NCI-H146 treated with DMSO at 0.1 percent for 48 hours (cell line): ENCODE measurements at regions not wholly inside any gene's neighbourhood (a gene's known extent, or its start where the extent isn't known, plus 50 kb on each side); places are given as distances from the start of the nearest gene placed in this dataset.

ENCODE experiments used
- DNase-seq: peaks from one replicate; lab custom pipeline; 2025; ENCODE audit not compliant: unreplicated experiment; lab: John Stamatoyannopoulos, UW

DNA sequence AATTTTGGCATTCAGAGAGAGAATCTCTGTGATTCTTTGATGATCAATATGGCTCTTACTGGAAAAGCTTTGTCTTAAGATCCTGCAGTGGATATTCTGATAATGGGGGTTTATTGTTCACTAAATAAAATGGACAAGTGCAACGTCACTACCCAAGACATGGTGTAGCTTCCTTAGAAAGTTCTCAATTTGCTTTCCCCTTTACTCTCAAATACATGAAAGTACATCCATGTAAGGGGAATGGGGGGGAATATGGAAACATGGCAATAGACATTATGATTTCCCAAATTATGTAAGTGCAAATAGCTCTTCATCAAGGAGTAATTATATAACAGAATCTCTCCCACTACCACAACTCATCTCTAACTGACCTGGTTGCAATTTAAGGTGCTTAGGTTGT, 126.3 kb upstream of the DPYD start:
- DNase-seq, result no peak

DNA sequence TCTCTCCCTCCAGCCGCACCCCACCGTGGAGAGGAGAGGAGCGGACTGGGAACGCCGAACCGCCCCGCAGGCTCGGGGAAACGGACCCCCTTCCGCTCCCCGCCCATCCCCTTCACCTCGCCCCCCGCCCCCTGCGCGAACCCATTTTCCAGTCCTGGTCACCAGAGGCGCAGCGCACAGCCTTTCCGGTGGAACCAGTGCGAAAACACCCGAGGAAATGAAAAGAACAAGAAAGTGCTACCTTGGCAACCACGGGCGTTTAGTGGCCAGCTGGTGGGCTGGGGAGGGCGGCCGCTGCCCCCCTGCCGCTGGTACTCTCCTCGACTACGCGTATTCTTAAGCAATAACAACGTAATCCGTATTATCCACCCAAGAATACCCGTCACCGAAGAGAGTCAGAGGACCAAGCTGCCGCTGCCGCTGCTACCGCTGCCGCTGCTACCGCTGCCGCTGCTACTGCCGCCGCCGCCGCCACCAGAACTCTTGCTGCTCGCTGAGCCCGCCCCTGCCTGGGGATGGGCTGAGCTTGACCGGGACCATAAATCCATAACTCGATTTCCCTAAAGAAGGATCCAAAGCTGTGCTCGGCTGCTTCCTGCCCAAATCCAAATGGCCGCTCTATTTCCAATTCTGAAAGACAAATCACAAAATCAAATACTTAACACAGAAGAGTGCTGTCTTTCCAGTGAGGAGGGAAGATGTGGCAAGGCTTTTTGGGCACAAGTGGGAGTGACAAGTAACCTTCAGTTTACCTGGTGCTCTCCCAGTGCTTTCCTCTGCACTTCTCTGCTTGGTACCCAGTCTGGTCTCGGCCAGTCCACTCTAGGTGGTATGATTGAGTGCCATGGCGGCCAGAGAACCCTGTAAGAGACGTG, 125.2 kb upstream of the DPYD start:
- DNase-seq, result no peak

DNA sequence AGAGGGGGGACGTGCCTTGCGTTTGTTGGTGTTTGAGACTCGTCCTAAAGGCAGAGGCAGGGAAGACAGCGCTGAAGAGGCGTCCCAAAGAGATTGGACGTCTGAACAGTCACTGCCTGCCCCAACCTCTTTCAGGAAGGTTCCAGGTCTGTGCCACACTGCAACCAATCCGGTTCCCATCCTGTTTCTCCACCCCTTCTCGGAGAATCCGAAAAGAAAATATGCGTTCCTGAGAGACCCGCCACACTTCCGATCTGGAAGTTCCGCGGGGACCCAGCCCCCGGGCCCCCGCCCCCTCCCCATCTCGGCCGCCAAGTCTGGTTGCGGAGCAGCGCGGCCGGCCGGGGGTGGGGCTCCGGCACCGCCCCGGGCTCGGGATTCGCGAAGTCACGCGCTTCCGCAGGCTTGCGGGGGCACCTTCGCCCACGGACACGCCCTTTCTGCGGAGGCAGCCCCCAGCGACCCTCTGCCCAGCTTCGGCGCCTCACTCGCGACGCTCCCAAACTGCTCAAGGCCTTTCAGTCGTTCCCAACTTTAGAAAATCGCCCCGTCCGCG, 124.5 kb upstream of the DPYD start:
- no peak for DNase-seq

DNA sequence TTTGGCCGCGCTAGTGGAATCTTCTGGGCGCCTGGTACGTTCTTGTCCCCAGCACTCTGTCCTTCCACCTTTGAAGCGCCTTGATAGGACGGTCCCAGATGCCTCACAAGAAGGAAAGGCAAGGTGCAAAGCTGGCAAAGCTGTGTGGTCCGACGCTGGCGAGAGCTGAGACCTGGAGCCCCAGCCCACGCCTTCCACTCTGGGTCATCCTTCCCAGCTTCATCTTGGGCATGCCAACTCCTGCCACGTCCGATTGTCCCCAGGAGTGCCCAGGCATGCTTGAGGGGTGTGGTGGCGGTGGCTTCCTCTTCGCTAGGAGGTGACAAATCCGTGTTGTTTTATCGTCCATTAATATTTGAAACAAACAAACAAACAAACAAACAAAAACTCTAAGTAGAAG, 123.9 kb upstream of the DPYD start:
- DNase-seq, result no peak

DNA sequence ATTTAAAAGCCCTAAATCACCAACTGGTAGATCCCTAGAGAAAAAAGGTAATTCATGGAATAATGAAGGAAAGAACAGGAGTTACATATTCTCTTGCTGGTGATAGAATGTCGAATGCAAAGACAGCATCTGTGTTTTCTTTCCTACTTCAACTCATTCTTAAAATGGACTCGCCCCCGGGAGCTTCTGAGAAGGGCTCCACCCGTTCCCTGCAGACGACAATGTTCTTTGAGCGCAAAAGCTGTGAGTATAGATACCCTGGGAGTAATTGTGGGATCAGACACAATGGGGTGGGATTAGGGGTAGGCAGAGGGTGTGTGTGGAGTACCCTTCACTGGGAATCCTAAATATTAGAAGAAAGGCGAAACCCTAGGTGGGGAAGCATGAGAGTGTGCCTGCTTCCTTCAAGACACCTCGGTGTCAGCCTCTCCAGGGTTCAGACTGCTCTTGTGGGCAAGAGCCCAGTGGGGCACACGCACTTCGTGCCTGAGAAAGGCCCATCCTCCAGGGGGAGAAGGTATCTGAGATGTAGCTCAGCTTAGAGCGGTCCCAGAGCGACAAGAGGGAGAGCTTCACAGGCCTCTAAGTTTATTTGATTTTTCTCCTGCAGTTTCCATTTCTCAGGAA, 123.3 kb upstream of the DPYD start:
- no peak for DNase-seq

DNA sequence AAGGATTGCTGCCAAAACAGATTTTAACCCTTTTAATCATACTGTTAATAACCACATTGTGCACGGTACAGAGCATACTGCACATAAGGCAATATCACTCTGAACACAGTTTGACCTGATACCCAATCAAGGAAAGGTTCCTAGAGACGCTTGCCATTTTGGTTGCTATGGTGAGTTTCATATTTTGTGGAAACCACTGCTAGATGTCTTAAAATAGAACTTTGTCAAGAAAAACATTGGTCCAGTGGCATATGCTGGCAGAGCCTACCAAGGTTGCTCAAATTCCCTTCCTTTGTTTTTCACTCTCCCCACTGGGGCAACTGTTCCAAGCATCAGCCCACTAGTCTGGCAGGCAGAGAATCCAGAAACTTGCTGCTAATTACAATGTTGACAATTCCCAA, 114.8 kb upstream of the DPYD start:
- DNase-seq, result no peak

DNA sequence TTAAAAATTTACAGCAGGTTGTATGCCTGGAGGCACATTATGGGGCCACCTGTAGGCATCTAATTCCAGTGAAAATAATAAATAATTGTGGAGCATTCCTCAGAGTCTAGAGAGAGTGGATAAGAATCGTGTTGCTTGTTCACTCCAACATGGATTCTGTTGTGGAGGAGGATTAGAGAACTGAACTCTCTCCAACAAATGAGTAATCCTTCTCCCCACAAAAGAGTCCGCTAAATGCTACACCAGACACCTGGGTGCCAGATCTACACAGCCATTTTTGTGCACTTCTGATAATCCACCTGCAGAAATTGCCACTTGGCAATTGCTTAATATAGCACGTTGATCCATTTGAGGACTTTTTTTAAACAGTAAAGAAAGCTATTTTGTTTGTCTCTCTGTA, 113.7 kb upstream of the DPYD start:
- no peak for DNase-seq

DNA sequence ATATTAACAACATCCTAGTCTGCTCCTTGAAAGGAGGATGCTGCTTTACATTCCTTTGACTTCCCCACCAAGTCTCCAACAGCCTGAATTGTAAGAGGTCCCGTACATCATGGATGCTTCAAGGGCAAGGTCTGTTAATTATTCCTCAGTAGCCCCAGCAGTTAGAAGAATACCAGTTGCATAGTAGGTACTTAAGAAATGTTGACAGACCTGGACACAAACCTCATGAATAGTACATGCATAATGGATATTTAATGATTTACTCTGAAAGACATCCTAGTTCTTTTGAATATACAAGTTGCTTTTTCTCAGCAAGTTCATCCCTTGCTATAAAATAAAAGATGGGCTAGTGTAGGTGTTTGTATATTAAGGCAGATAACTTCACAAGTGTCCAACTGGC, 112.1 kb upstream of the DPYD start:
- no peak for DNase-seq

DNA sequence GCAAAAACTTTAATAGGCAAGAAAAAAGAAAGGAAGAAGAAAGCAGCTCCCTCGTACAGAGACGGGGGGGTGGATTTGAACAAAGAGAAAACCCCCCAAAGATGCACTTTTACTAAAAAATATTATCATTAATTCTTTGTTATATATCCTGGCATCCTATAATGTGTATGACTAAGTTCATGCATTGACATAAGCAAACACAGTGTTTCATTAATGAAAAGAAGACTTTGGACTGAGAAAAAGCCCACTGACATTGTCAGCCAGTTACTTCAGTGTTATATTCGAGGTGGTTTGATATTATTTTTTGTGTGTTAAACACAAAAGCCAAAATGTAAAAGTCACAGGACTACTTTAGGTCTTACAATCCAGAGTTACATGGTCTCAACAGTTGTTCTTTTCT, 110.1 kb upstream of the DPYD start:
- no peak for DNase-seq

DNA sequence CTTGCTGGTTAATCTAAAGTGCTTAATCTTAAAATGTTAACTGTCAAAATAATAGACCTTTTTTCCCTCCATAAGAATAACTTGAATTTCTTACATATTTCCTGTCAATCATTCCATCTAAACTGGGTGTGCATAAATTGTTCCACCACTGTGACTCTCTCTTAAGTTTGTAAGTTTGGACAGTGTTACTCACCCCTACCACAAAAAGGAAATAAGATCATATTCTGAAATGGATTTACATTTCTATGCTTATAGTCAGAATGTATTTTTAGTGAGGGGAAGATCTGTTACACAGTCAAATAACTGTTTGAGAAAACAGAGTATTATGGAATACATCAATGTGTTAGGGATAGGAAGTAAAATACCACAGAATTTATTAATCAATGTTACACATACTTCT, 109.6 kb upstream of the DPYD start:
- no peak for DNase-seq

DNA sequence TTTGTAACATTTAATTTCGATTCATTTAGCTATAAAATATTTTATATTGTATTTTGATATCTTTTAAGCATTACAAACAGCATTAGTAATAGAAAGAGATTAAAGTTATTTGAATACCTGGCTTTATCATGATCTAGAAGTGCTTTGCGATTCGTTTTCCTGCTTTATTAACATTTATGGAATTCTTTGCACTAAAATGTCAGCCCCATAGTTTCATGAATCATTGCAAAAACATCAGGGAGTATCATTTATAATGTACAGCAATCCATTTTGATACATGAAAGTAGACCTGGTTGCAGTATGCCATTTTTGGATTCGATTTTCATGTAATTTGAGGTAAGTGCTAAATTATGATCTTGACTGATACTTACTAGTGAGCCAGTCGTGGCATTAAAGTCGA, 108.0 kb upstream of the DPYD start:
- no peak for DNase-seq

DNA sequence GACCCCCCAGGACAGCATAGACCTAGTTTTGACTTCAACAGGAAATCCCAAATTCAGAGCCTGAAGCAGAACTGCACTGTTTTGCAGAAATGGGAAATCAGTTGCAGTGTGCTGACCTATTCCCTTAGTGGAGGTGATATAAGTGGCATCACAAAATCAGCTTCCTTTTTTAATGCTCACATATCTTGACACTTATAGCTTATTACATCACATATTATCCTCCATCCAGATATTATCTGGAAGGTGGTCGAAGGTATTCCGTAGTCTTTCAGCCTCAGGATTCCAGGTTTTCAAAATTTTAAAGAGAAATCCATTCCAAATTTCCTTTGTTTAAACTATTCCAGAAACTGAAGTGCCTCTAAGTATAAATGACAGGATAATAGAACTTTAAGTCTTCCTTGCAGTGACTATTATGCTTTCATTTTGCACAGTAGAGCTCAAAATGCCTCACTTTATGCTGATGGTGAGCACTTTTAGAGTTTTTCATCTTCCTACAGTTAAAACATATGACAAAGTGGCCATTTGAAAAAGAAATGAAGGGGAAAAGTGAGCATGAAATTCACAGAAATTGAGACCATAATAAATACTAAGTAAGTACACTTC, 106.4 kb upstream of the DPYD start:
- DNase-seq, result no peak

DNA sequence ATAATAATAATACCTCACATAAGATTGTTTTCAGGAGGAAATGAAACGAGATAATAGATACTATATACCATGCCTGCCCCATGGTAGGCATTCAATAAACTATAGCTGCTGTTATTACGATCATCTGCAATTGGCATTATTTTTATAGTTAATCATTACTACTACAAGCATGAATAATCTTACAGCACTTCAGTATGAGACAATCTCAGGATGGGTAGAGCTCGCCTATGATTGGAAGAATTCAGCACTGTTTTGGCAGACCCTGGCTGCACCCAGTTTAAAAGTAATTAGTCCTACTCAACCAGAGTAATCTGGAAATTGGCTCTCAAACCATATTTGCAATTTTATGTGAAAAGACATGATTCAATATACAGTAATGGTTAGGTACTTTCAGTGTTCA, 105.0 kb upstream of the DPYD start:
- no peak for DNase-seq

DNA sequence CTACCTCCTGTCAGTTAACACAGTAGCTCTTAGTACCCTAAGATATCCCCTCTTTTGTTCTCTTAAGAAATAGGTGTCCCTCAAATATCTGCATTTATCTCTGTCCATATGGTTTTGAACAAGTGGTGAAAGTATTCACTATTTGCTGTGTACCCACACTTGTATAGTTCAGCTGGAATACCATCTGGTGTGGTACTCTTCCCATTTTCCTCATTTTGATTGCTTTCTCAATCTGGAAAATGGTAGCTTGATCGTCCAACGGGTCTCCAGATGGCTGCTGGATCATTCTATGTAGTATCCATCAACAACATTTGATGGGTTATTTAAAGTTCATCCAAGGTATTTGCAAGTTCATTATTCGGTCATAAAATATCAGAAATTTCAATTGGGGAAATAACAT, 100.3 kb upstream of the DPYD start:
- DNase-seq, result no peak

DNA sequence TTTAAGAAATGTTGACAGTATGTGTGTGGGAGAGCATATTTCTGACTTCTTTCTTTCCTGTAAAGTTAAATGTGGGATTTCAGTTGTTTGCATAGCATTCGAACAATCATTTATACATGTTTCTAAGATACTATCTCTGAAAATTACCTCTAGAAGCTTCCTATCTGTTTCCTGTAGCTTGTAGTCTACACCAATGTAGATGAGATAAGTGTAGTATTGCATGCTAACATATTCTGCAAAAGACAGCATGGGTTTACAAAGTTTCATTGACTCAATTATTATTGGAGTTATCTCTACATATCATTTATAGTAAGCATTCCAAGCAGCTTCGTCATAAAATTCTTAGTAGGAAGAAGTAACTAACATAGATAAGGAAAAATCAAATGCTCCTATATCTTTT, 98.9 kb upstream of the DPYD start:
- DNase-seq, result no peak

DNA sequence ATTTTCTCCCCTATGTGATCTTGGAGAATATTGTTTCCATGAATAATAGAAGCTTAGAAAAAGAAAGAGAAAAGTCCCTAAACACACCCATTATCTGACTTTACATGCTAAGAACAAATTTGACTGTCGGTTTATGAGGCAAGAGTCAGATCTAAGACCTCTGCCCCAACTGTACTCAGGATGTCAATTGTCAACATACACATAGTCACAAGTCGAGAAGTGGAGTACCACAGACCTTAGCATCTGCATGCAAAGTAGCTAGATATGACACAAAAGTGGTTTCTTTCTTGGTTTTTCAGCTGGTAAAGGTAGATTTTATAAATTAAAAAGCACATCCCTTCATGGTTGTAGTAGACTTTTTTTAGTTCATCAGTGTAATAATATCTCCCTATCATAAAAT, 97.2 kb upstream of the DPYD start:
- DNase-seq, result no peak

DNA sequence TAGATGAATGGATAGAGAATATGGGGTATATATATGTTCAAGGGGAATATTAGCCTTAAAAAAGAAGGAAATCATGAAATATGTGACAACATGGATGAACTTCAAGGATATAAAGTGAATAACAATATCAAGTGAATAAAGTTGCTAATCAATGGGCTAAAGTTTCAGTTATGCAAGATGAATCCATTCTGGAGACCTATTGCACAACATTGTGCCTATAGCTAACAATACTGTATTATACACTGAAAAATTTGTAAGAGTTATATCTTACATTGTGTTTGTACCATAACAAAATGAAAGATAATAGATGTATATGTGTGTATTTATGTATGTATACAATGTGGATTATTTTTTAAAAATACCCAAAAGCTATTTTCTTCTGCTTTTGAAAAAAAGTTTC, 96.3 kb upstream of the DPYD start:
- no peak for DNase-seq

DNA sequence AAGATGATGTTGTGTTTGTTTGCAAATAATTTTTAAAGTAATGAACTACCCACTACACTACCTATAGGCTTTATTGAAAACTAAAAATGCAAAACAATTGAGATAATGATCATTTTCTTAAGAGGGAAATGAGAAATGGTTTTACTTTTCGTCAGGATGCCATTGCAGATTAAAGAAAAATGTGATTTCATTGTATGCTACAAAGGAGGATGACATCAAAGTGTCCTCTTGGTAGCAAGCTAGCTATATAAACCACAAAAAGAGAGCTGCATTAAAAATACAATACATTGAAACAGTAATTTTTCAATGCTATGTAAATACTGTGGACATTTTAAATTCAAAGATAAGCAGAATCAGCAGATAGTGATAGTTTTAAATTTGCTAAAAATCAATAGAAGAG, 87.5 kb upstream of the DPYD start:
- DNase-seq, result no peak

DNA sequence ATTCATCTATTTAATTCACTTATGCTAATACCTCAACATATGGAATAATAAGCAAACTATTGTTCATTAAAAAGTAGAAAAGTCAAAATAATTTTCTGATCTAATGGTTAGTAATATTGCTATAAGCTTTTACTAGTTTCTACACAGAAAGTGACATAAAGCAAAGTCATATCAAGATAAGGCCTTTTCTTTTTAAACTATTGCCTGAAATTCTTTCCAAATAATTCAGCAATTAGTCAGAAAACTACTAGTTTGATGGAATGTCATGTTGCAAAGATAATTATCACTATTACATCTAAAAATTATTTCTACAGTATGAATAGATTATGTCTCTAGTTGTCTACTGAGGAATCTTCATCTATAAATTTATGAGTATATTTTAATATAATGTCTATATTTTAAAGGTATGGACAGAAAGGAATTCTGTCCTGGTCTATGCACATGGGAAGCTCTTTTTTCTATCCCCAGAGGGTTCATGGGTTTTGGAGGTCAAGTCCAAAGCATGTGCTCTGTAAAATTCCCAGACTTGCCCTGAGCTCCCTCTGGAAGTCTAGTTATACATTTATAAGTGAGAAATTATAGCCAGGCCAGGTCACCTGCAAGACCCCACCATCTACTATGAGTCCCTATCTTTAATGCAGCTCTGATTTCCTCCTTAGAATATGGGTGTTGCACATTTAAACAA, 84.6 kb upstream of the DPYD start:
- no peak for DNase-seq

DNA sequence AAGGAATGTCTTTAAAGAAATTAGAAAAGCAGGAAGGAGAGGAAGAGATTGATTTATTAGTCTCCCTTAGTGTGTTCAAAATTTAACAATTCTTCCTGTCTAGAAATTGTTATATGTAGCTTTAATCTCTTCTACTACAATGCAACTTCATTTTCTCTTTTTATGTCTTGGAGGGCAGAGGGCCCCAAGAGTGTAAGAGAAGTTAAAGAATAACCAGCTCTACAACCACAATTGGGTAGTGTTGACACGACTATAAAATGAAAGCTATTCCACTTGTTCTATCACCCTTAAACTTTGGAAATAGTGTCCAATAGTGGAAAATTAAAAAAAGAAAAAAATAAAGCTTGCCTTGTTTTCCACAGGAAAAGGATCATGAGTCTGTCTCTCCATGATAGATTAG, 82.6 kb upstream of the DPYD start:
- no peak for DNase-seq

DNA sequence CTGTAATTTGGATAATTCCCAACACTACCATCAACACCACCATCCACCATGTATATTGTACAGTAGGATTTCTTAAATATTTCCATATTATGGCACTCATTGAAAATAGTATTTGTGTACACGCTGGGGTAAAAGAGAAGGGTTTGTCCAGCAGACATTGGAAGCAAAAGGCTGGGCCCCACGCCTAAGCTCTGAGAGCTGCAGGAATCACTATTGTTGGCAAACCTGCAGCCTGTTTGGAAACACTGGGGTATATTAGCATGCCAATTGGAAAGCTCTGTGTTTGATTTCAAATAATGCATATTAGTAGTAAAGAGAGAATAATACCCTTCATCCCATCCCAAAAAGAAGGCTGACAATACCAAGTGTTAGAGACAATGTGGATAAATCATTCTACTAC, 81.5 kb upstream of the DPYD start:
- no peak for DNase-seq

DNA sequence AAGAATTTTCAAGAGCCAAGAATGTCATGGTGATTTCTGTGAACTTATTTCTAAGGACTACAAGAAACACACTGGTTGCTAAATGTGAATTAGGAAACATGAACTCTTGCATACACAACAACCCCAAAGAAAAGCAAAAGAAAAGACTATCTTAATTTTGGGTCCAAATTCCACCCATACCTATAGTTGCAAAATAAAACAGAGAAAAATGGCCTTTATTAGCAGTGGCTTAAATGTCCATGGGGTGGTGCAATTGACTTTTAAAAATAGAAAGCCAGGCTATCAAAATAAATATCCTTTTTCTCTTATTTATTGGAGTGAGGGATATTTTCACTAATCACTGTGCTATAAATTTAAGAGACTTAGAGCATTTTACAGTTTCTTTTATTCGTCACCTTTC, 80.9 kb upstream of the DPYD start:
- DNase-seq, result no peak
